ENCODE measurements at regions not wholly inside any gene's neighbourhood (a gene's known extent, or its start where the extent isn't known, plus 50 kb on each side); places are given as distances from the start of the nearest gene placed in this dataset.

GRCh38 chr11:113579292-113579940 is 104.2 kb upstream of the DRD2 start:
- no peak for DNase-seq

- no peak for DNase-seq
Observed at GRCh38 chr11:113578715-113579250, 103.6 kb upstream of the DRD2 start.

- DNase-seq = no peak
Observed at GRCh38 chr11:113578033-113578380, 102.8 kb upstream of the DRD2 start.

- no peak for DNase-seq
Observed at GRCh38 chr11:113577356-113578032, 102.3 kb upstream of the DRD2 start.

GRCh38 chr11:113574586-113574985 is 99.4 kb upstream of the DRD2 start:
- DNase-seq = no peak

GRCh38 chr11:113574171-113574570 is 99.0 kb upstream of the DRD2 start:
- no peak for DNase-seq

GRCh38 chr11:113572136-113572735 is 97.0 kb upstream of the DRD2 start:
- no peak for DNase-seq

- no peak for DNase-seq
Observed at GRCh38 chr11:113571531-113571930, 96.3 kb upstream of the DRD2 start.

GRCh38 chr11:113570906-113571305 is 95.7 kb upstream of the DRD2 start:
- DNase-seq = no peak

- no peak for DNase-seq
Observed at GRCh38 chr11:113569391-113569790, 94.2 kb upstream of the DRD2 start.

- no peak for DNase-seq
Observed at GRCh38 chr11:113568566-113568965, 93.4 kb upstream of the DRD2 start.

GRCh38 chr11:113567867-113568544 is 92.8 kb upstream of the DRD2 start:
- no peak for DNase-seq

- no peak for DNase-seq
Observed at GRCh38 chr11:113567097-113567496, 91.9 kb upstream of the DRD2 start.

GRCh38 chr11:113564527-113565130 is 89.4 kb upstream of the DRD2 start:
- no peak for DNase-seq

- DNase-seq = no peak
Observed at GRCh38 chr11:113563766-113564526, 88.7 kb upstream of the DRD2 start.

GRCh38 chr11:113562981-113563461 is 87.8 kb upstream of the DRD2 start:
- DNase-seq = no peak

GRCh38 chr11:113562576-113562975 is 87.4 kb upstream of the DRD2 start:
- DNase-seq = no peak

GRCh38 chr11:113557926-113558325 is 82.7 kb upstream of the DRD2 start:
- DNase-seq = no peak

- DNase-seq = no peak
Observed at GRCh38 chr11:113556036-113556435, 80.8 kb upstream of the DRD2 start.

GRCh38 chr11:113555071-113555619 is 79.9 kb upstream of the DRD2 start:
- peak in 1 of 4 experiments; percentile 13 for DNase-seq

GRCh38 chr11:113554526-113554925 is 79.3 kb upstream of the DRD2 start:
- no peak for DNase-seq

GRCh38 chr11:113553915-113554314 is 78.7 kb upstream of the DRD2 start:
- peak in 1 of 4 experiments; percentile 6 for DNase-seq
